ENCODE measurements at regions not wholly inside any gene's neighbourhood (a gene's known extent, or its start where the extent isn't known, plus 50 kb on each side); places are given as distances from the start of the nearest gene placed in this dataset.
A peak's percentile ranks its signal among the peaks of the same experiment; 100 is the strongest.
"Not testable (repeated sequence)": the region's sequence is repeated elsewhere in the genome, so short reads cannot be mapped to it uniquely, and the experiment has no call there.

DNA sequence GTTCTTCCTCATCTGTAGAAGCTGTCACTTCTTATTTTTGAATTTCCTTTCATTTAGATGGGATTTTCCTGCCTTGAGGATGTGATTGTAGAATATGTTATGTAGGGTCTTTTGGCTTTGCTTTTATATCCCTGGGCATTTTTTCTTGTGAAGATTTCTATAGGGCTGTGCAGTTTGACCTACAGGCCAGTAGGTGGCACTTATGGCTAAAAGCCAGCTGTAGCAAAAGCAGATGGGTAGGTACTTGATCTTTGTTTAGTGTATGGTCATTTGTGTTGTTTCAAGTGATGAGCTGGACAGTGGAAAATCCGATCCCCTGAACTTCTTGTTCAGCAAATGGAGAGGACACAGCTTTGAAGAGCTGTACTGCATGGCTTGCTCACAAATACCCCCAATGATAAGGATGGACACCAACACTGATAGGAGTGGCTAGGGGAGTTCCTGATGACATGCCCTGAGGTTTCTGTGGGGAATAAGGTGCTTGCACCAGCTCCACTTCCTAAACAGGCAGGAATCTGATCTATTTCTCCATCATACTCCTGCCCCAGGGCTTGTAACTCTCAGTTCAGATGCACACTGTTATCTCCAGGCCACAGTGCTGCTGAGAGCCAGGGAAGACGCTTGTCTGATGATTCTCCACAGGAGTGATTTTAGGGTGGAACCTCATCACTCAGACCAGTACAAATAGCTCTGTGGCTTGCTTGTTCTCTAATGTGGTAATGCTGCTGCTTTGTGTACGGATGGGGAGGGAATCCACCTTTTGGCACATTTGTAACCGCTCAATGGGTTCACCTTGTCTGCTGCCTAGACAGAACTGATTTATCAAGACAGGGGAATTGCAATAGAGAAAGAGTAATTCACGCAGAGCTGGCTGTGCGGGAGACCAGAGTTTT is 417.1 kb upstream of the MAGEB16 start:
- TF ChIP-seq, protein P1, sequence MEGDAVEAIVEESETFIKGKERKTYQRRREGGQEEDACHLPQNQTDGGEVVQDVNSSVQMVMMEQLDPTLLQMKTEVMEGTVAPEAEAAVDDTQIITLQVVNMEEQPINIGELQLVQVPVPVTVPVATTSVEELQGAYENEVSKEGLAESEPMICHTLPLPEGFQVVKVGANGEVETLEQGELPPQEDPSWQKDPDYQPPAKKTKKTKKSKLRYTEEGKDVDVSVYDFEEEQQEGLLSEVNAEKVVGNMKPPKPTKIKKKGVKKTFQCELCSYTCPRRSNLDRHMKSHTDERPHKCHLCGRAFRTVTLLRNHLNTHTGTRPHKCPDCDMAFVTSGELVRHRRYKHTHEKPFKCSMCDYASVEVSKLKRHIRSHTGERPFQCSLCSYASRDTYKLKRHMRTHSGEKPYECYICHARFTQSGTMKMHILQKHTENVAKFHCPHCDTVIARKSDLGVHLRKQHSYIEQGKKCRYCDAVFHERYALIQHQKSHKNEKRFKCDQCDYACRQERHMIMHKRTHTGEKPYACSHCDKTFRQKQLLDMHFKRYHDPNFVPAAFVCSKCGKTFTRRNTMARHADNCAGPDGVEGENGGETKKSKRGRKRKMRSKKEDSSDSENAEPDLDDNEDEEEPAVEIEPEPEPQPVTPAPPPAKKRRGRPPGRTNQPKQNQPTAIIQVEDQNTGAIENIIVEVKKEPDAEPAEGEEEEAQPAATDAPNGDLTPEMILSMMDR (IDR thresholded peaks at IDR 0.05; ENCODE audit: unreplicated experiment), result peak; percentile 53
- Mint-ChIP-seq H3K27me3 (ENCODE audit: low read depth) (no peaks in the 10 kb centered on the region), H3K4me3 (no peak overlapping the region), H3K36me3 (no peaks in the 10 kb centered on the region), H3K27ac (no peak overlapping the region), H3K4me1 (peaks cover 15% of the 10 kb centered on the region), H3K9me3 (peaks cover 40% of the 10 kb centered on the region)
- DNase-seq (ENCODE audit: low spot score in 2 of 2, unreplicated experiment in 2 of 2), result no peak

DNA sequence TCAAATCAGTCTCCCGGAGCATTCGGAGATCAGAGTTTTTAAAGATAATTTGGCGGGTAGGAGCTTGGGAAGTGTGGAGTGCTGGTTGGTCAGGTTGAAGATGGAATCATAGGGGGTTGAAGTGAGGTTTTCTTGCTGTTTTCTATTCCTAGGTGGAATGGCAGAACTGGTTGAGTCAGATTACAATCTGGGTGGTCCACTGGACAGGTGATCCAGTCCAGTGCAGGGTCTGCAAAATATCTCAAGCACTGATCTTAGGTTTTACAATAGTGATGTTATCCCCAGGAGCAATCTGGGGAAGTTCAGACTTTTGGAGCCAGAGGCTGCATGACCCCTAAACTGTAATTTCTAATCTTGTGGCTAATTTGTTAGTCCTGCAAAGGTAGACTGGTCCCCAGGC is 416.4 kb upstream of the MAGEB16 start:
- DNase-seq (ENCODE audit: low spot score in 2 of 2, unreplicated experiment in 2 of 2); H3K27ac Mint-ChIP-seq; H3K36me3 Mint-ChIP-seq; H3K27me3 Mint-ChIP-seq (ENCODE audit: low read depth); H3K4me3 Mint-ChIP-seq: not testable (repeated sequence)
- Mint-ChIP-seq H3K9me3 (peaks cover 40% of the 10 kb centered on the region), H3K4me1 (peaks cover 15% of the 10 kb centered on the region)

- H3K4me1 Mint-ChIP-seq, result peaks cover 15% of the 10 kb centered on the region
- no peak for DNase-seq (ENCODE audit: low spot score in 2 of 2, unreplicated experiment in 2 of 2)
- peaks cover 35% of the 10 kb centered on the region for H3K9me3 Mint-ChIP-seq
- H3K36me3 Mint-ChIP-seq, result no peaks in the 10 kb centered on the region
- no peak overlapping the region for H3K4me3 Mint-ChIP-seq
- H3K27me3 Mint-ChIP-seq (ENCODE audit: low read depth), result no peaks in the 10 kb centered on the region
- TF ChIP-seq, protein P1 (IDR thresholded peaks at IDR 0.05; ENCODE audit: unreplicated experiment), result no peak
- no peak overlapping the region for H3K27ac Mint-ChIP-seq
These were observed 415.2 kb upstream of the MAGEB16 start for GRCh38 chrX:35382966-35383365.

GRCh38 chrX:35392232-35392631 is 405.9 kb upstream of the MAGEB16 start:
- no peaks in the 10 kb centered on the region for H3K27me3 Mint-ChIP-seq (ENCODE audit: low read depth)
- no peaks in the 10 kb centered on the region for H3K36me3 Mint-ChIP-seq
- no peak overlapping the region for H3K27ac Mint-ChIP-seq
- TF ChIP-seq, protein P1 (IDR thresholded peaks at IDR 0.05; ENCODE audit: unreplicated experiment), result no peak
- DNase-seq (ENCODE audit: low spot score in 2 of 2, unreplicated experiment in 2 of 2), result no peak
- peaks cover 36% of the 10 kb centered on the region for H3K9me3 Mint-ChIP-seq
- H3K4me3 Mint-ChIP-seq, result no peak overlapping the region
- peaks cover 4% of the 10 kb centered on the region for H3K4me1 Mint-ChIP-seq

DNA sequence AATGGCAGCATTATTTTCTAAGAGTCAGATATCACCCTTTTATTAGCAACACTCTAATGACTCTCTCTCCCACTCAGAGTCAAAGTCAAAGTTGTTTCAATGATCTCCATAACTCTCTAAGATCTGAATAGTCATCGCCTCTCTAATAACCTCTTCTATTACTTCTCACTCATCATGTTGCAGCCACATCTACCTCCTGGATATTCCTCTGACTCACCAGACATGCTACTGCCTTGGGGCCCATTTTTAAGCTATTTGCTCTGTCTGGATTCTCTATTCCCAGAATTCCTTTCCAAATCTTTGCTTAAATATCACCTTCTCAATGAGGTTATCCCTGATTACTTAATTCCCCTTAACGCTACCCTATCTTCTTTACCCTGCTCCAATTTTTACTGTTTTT is 391.8 kb upstream of the MAGEB16 start:
- Mint-ChIP-seq H3K4me1 (no peaks in the 10 kb centered on the region), H3K36me3 (no peaks in the 10 kb centered on the region), H3K27ac (no peak overlapping the region), H3K9me3 (peaks cover 28% of the 10 kb centered on the region), H3K27me3 (ENCODE audit: low read depth) (no peaks in the 10 kb centered on the region), H3K4me3 (no peak overlapping the region)
- DNase-seq (ENCODE audit: low spot score in 2 of 2, unreplicated experiment in 2 of 2), result no peak
- TF ChIP-seq, protein P1 (IDR thresholded peaks at IDR 0.05; ENCODE audit: unreplicated experiment), result no peak

DNA sequence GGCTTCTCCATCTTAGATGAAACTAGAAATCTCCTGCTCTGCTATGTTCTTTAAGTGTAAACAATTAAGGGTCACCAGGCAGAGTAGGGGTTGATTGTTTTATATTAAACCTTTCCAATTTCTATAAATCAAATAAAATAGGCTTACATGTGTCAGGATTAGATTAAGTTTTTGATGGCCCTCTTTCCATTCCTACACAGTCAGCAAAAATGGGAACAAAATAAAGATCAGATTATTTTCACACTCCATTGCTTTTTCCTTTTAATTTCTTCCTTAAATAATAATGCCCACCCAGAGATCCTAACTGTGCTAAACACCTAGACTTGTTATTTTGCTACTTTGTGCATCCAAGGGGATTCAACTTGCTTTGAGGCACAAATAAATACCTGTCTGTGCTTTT is 381.4 kb upstream of the MAGEB16 start:
- TF ChIP-seq, protein P1 (IDR thresholded peaks at IDR 0.05; ENCODE audit: unreplicated experiment), result no peak
- Mint-ChIP-seq H3K36me3 (no peaks in the 10 kb centered on the region), H3K27ac (no peak overlapping the region), H3K9me3 (peaks cover 33% of the 10 kb centered on the region), H3K4me1 (no peaks in the 10 kb centered on the region), H3K4me3 (no peak overlapping the region), H3K27me3 (ENCODE audit: low read depth) (no peaks in the 10 kb centered on the region)
- DNase-seq (ENCODE audit: low spot score in 2 of 2, unreplicated experiment in 2 of 2), result no peak

Measured in mesothelial cell of epicardium (in vitro differentiated cells).